ENCODE measurements at regions not wholly inside any gene's neighbourhood (a gene's known extent, or its start where the extent isn't known, plus 50 kb on each side); places are given as distances from the start of the nearest gene placed in this dataset.

GRCh38 chr9:28792716-28793115 lies 1219.4 kb upstream of the C9orf72 start:
- no peak for FAIRE-seq

More at GRCh38 chr9:28792716-28793115, 1219.4 kb upstream of the C9orf72 start:
- H3K36me3 ChIP-seq (ENCODE audit: control insufficient read depth in 2 of 2, insufficient read depth in 2 of 2, low read length in 1 of 2), result no peaks in the 10 kb centered on the region
- in situ Hi-C loops (cut with MboI), result no loop called here
- DNase-seq (ENCODE audit: low read depth, low spot score), result no peak
- BruUV-seq (replicated peaks), result no TSS peak
- RAD21 ChIA-PET (ENCODE audit: unreplicated experiment), result no interaction called here
- H3K4me2 ChIP-seq (ENCODE audit: control insufficient read depth, insufficient read depth), result no peak overlapping the region
- no peaks in the 10 kb centered on the region for H3K4me1 ChIP-seq (ENCODE audit: control insufficient read depth, insufficient read depth, low read length)
- no peaks in the 10 kb centered on the region for H3K79me2 ChIP-seq (ENCODE audit: control insufficient read depth, insufficient read depth, low read length)
- no peaks in the 10 kb centered on the region for H3K9me3 ChIP-seq (replicated peaks; ENCODE audit: control insufficient read depth, insufficient read depth, low read length)
- SMC1A ChIA-PET (ENCODE audit: uncharacterized antibody, unreplicated experiment), result interaction anchor here (0.6 to 0.9 kb wide), 2 partner anchors 19 to 270 kb away, joined by 3 read pairs; no protein-coding TSS in a partner anchor
- no peak for ATAC-seq
- no peak overlapping the region for H3K4me3 ChIP-seq
- TF ChIP-seq NBN (IDR thresholded peaks at IDR 0.05), result no peak
- TF ChIP-seq CEBPB (IDR thresholded peaks at IDR 0.05; ENCODE audit: borderline replicate concordance in 1 of 2, low read depth in 2 of 2, low read length in 2 of 2), result no peak
- TF ChIP-seq SMAD5 (IDR thresholded peaks at IDR 0.05; ENCODE audit: low read depth), result no peak
- no peak for TF ChIP-seq NR2F1 (conservative IDR thresholded peaks at IDR 0.05)
- TF ChIP-seq, protein P1, sequence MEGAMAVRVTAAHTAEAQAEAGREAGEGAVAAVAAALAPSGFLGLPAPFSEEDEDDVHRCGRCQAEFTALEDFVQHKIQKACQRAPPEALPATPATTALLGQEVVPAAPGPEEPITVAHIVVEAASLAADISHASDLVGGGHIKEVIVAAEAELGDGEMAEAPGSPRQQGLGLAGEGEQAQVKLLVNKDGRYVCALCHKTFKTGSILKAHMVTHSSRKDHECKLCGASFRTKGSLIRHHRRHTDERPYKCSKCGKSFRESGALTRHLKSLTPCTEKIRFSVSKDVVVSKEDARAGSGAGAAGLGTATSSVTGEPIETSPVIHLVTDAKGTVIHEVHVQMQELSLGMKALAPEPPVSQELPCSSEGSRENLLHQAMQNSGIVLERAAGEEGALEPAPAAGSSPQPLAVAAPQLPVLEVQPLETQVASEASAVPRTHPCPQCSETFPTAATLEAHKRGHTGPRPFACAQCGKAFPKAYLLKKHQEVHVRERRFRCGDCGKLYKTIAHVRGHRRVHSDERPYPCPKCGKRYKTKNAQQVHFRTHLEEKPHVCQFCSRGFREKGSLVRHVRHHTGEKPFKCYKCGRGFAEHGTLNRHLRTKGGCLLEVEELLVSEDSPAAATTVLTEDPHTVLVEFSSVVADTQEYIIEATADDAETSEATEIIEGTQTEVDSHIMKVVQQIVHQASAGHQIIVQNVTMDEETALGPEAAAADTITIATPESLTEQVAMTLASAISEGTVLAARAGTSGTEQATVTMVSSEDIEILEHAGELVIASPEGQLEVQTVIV (IDR thresholded peaks at IDR 0.05; ENCODE audit: borderline replicate concordance, partially characterized antibody), result no peak
- TF ChIP-seq NKRF (conservative IDR thresholded peaks at IDR 0.05), result no peak
- no peak for TF ChIP-seq EGR1 (IDR thresholded peaks at IDR 0.05; ENCODE audit: borderline replicate concordance in 1 of 2, low read depth in 2 of 2, low read length in 2 of 2)
- TF ChIP-seq HSF1 (IDR thresholded peaks at IDR 0.05; ENCODE audit: low read depth, low read length), result no peak
- TF ChIP-seq BCL3 (IDR thresholded peaks at IDR 0.05; ENCODE audit: borderline replicate concordance, insufficient read depth, low read depth, low read length, poor library complexity, severe bottlenecking), result no peak
- TF ChIP-seq TARDBP (IDR thresholded peaks at IDR 0.05; ENCODE audit: borderline replicate concordance), result no peak
- H3K27ac ChIP-seq (ENCODE audit: control insufficient read depth, insufficient read depth), result no peak overlapping the region
- CTCF ChIA-PET, result interaction anchor here (0.6 to 1.7 kb wide), 2 partner anchors 18 to 43 kb away, joined by 3 to 4 read pairs; no protein-coding TSS in a partner anchor
- H2AFZ ChIP-seq (ENCODE audit: control insufficient read depth, low read depth, low read length), result no peak overlapping the region
- no peak overlapping the region for H3K9ac ChIP-seq (ENCODE audit: control insufficient read depth, insufficient read depth, low read length)
- no peaks in the 10 kb centered on the region for H4K20me1 ChIP-seq (ENCODE audit: control insufficient read depth, insufficient read depth)
- intact Hi-C loops (cut with micrococcal nuclease; ENCODE audit: unreplicated experiment), result loop anchor here (2.0 kb wide), 1 partner anchor 18 kb away; no protein-coding TSS in a partner anchor
- no peaks in the 10 kb centered on the region for H3K27me3 ChIP-seq (replicated peaks in 1 of 2; ENCODE audit: control insufficient read depth in 2 of 2, insufficient read depth in 2 of 2, low read length in 1 of 2)
- POLR2A ChIA-PET, result no interaction called here
